ENCODE measurements at regions not wholly inside any gene's neighbourhood (a gene's known extent, or its start where the extent isn't known, plus 50 kb on each side); places are given as distances from the start of the nearest gene placed in this dataset.

DNA sequence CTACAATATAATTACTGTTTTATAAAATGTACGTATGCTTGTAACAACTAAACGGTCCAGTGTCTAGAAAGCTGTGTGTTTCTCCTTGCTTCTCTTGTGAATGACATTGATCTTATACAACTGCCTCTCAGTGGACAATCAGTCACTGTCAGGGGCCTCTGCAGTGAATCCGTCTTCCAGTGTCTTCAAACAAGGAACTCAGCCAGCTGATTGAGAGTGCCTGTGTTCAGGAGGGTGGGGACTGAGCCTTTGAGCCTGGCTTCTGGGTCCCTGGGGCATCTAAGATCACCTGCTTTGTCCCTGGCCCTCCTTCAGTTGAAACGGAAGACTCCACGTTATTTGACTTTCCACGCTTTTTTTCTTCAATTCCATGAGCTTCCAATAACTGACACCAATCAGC lies 133.1 kb upstream of the SFSWAP start:
- peaks cover 0 to 12% (median 0%) of the 10 kb centered on the region in 3 donors for H3K4me1 ChIP-seq
- 53 to 57% methylated on average over 6 of the region's 6 CpGs for WGBS, 2 donors
- DNase-seq, result no peak
- no peak for TF ChIP-seq POLR2A (IDR thresholded peaks at IDR 0.05)
- TF ChIP-seq, protein P1, sequence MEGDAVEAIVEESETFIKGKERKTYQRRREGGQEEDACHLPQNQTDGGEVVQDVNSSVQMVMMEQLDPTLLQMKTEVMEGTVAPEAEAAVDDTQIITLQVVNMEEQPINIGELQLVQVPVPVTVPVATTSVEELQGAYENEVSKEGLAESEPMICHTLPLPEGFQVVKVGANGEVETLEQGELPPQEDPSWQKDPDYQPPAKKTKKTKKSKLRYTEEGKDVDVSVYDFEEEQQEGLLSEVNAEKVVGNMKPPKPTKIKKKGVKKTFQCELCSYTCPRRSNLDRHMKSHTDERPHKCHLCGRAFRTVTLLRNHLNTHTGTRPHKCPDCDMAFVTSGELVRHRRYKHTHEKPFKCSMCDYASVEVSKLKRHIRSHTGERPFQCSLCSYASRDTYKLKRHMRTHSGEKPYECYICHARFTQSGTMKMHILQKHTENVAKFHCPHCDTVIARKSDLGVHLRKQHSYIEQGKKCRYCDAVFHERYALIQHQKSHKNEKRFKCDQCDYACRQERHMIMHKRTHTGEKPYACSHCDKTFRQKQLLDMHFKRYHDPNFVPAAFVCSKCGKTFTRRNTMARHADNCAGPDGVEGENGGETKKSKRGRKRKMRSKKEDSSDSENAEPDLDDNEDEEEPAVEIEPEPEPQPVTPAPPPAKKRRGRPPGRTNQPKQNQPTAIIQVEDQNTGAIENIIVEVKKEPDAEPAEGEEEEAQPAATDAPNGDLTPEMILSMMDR (IDR thresholded peaks at IDR 0.05), result no peak
- no peaks in the 10 kb centered on the region for H3K9me3 ChIP-seq
- intact Hi-C loops (cut with DNase I), result no loop called here
- H3K4me3 ChIP-seq, result no peak overlapping the region
- peaks cover 0 to 64% (median 0%) of the 10 kb centered on the region in 4 donors for H3K27me3 ChIP-seq
- H3K36me3 ChIP-seq, result no peaks in the 10 kb centered on the region
- no peak overlapping the region for H3K27ac ChIP-seq

DNA sequence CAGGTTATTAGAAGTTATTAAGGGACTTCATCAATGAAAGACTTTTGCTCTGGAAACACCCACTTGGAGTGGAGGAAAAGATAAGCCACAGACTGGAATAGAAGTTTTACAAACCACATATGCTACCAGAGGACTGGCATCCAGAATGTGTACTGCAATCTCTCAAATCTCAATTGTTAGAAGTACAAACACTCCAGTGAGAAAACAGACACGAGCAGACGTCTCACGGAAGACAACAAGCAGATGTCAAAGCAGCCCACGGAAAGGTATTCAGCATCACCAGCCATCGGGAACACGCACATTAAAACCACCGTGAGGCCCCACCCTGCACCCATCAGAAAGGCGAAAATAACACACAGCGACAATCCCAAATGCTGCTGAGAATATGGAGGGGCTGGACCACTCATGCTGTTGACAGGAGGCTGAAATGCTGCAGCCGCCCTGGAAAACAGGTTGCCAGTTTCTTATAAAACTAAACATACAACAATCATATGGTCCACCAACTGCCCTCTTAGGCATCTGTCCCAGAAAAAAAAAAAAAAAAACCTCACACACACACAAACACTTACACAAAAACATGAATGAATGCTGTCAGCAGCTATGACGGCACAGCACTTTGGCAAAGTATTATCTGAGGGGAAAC lies 131.9 kb upstream of the SFSWAP start:
- peaks cover 0 to 6% (median 0%) of the 10 kb centered on the region in 3 donors for H3K4me1 ChIP-seq
- no peak for DNase-seq
- TF ChIP-seq POLR2A (IDR thresholded peaks at IDR 0.05), result no peak
- TF ChIP-seq, protein P1 (IDR thresholded peaks at IDR 0.05), result no peak
- H3K4me3 ChIP-seq, result no peak overlapping the region
- no peaks in the 10 kb centered on the region for H3K9me3 ChIP-seq
- H3K27me3 ChIP-seq, result peaks cover 0 to 63% (median 0%) of the 10 kb centered on the region in 4 donors
- 48 to 51% methylated on average over 11 of the region's 11 CpGs for WGBS, 2 donors
- no peak overlapping the region for H3K27ac ChIP-seq
- intact Hi-C loops (cut with DNase I), result no loop called here
- H3K36me3 ChIP-seq, result no peaks in the 10 kb centered on the region

DNA sequence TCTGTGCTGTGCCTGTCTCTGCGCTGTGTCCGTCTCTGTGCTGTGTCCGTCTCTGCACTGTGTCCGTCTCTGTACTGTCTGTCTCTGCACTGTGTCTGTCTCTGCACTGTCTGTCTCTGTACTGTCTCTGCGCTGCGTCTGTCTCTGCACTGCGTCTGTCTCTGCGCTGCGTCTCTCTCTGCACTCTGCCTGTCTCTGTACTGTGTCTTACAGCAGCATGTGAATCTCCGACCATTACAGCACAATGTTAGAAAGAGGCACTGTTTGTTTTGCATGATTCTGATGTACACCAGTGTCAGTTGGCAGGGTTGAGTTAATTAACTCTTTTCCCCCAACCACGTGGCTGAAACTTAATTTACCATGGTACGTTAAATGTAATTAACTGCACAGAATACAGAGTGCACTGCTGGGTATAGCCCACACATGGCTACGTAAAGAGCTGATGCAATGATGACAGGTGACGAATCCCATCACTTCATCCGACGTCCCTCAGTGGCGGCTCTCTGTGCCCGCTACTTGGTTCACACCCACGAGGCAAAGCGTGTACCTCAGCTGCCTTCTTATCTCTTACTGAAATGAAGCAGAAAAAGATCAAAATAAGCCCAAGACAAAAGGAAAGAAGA lies 127.7 kb upstream of the SFSWAP start:
- no peak for TF ChIP-seq POLR2A (IDR thresholded peaks at IDR 0.05)
- TF ChIP-seq, protein P1 (IDR thresholded peaks at IDR 0.05), result no peak
- H3K27ac ChIP-seq, result no peak overlapping the region
- H3K4me1 ChIP-seq, result no peaks in the 10 kb centered on the region
- H3K36me3 ChIP-seq, result no peaks in the 10 kb centered on the region
- DNase-seq, result no peak
- no peak overlapping the region for H3K4me3 ChIP-seq
- H3K27me3 ChIP-seq, result peaks cover 0 to 57% (median 0%) of the 10 kb centered on the region in 4 donors
- WGBS, 2 donors, result 61 to 68% methylated on average over 20 of the region's 20 CpGs
- peaks cover 0 to 16% (median 5%) of the 10 kb centered on the region in 3 donors for H3K9me3 ChIP-seq
- intact Hi-C loops (cut with DNase I), result no loop called here

DNA sequence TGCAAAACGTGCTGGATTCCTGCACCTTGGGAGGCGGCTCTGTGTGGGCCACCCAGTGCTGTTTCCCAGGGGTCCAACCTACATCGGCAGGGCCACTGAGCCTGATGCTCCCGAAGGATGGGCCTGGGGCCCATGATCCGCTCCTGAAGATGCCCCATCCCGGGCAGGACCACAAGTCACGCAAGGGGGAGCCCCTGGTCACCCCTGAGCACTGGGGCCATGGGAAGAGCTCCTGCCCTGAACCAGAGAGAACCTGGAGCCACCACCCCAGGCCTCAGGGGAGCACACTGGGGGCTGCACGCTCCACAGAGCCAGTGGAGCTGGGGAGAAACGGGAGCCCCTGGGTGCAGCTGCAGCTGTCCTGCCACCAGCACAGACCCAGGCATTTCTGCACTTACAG lies 124.6 kb upstream of the SFSWAP start:
- no peak for DNase-seq
- H3K27ac ChIP-seq, result no peak overlapping the region
- no peaks in the 10 kb centered on the region for H3K36me3 ChIP-seq
- no peaks in the 10 kb centered on the region for H3K4me1 ChIP-seq
- H3K27me3 ChIP-seq, result peaks cover 0 to 46% (median 0%) of the 10 kb centered on the region in 4 donors
- 90% methylated on average over 2 of the region's 9 CpGs; no CpG with 5 or more reads in 1 of the 2 donors for WGBS, 2 donors
- H3K9me3 ChIP-seq, result peaks cover 0 to 16% (median 5%) of the 10 kb centered on the region in 3 donors
- no peak overlapping the region for H3K4me3 ChIP-seq
- no peak for TF ChIP-seq POLR2A (IDR thresholded peaks at IDR 0.05)
- TF ChIP-seq, protein P1 (IDR thresholded peaks at IDR 0.05), result no peak
- intact Hi-C loops (cut with DNase I), result no loop called here

DNA sequence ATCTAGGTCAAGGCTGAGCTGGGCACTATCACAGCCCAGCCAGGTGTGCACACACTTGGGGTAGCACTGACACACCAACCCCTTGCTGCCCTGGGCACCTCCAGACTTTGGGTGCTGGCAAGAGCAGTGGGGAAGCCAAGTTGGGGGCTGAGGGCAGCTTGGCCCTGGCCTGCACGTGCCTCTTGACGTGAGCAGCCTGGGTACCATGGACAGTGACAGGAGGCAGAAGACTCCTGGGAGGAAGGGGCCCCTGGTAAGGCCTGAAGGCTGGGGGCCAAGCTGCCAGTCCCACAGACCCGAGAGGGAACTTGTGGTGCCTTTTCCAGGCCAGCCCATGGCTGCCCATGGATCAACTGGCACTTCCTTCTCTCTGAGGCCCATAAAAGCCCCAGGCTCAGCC lies 124.1 kb upstream of the SFSWAP start:
- WGBS, 2 donors, result 90 to 100% methylated on average over 1 to 2 of the region's 3 CpGs
- intact Hi-C loops (cut with DNase I), result no loop called here
- no peaks in the 10 kb centered on the region for H3K4me1 ChIP-seq
- peaks cover 0 to 48% (median 0%) of the 10 kb centered on the region in 4 donors for H3K27me3 ChIP-seq
- H3K36me3 ChIP-seq, result no peaks in the 10 kb centered on the region
- H3K4me3 ChIP-seq, result no peak overlapping the region
- H3K27ac ChIP-seq, result no peak overlapping the region
- TF ChIP-seq, protein P1 (IDR thresholded peaks at IDR 0.05), result no peak
- TF ChIP-seq POLR2A (IDR thresholded peaks at IDR 0.05), result no peak
- no peak for DNase-seq
- H3K9me3 ChIP-seq, result peaks cover 0 to 16% (median 5%) of the 10 kb centered on the region in 3 donors

Data from esophagus squamous epithelium (tissue), 5 donors.